H1 (cell line): ENCODE measurements at regions not wholly inside any gene's neighbourhood (a gene's known extent, or its start where the extent isn't known, plus 50 kb on each side); places are given as distances from the start of the nearest gene placed in this dataset.

Experiments used
- CTCF ChIA-PET: fragments of 300-600 bp; sonication (Branson Sonifier 250); formaldehyde crosslinking; loops from one replicate; lab custom pipeline; 2021; ENCODE audit not compliant: partially characterized antibody; lab: Charles Lee
- POLR2A ChIA-PET: fragments of 300-600 bp; sonication (Branson Sonifier 250); formaldehyde crosslinking; loops from one replicate; lab custom pipeline; 2021; ENCODE audit warnings: inconsistent platforms; ENCODE audit not compliant: partially characterized antibody; lab: Charles Lee
- DNase-seq, 2 experiments: peaks; one replicate each; pipeline versions ENCODE4 v3.0.0 to v3.0.0-alpha.2; 2010 to 2022; ENCODE audit warnings: low spot score in 2 of 2, low read depth in 1 of 2, mixed read lengths in 1 of 2
- FAIRE-seq: peaks from 2 replicates; lab custom pipeline; 2011; peaks lifted over from hg19 to GRCh38; lab: Jason Lieb, UNC
- H2AFZ ChIP-seq: 2 replicates; pipeline ENCODE4 v1.8.1; 2012; ENCODE audit warnings: low read length, inconsistent platforms
- H2AK5ac ChIP-seq: 2 replicates; pipeline ENCODE4 v1.6.1; 2013; ENCODE audit warnings: low read depth, low read length
- H2BK120ac ChIP-seq: replicated peaks from 2 replicates; pipeline ENCODE3; 2013; ENCODE audit warnings: low read depth, low read length, inconsistent platforms
- H2BK12ac ChIP-seq: 2 replicates; pipeline ENCODE4 v1.6.1; 2013; ENCODE audit warnings: low read depth, low read length
- H2BK15ac ChIP-seq: 2 replicates; pipeline ENCODE4 v1.6.1; 2013; ENCODE audit warnings: low read length
- H2BK20ac ChIP-seq: 2 replicates; pipeline ENCODE4 v1.6.1; 2013; ENCODE audit warnings: low read length
- H2BK5ac ChIP-seq: 2 replicates; pipeline ENCODE4 v1.6.1; 2013; ENCODE audit warnings: low read depth, low read length
- H3K14ac ChIP-seq: 2 replicates; pipeline ENCODE4 v1.6.1; 2013; ENCODE audit warnings: inconsistent platforms; ENCODE audit not compliant: insufficient read length
- H3K18ac ChIP-seq: 2 replicates; pipeline ENCODE4 v1.6.1; 2013; ENCODE audit warnings: low read length; ENCODE audit errors: extremely low read depth
- H3K23ac ChIP-seq: 2 replicates; pipeline ENCODE4 v1.6.1; 2013; ENCODE audit warnings: inconsistent platforms; ENCODE audit not compliant: insufficient read length
- H3K23me2 ChIP-seq: 2 replicates; pipeline ENCODE4 v1.6.1; 2013; ENCODE audit warnings: low read depth, low read length
- H3K27ac ChIP-seq: 2 replicates; pipeline ENCODE4 v1.6.1; 2011; ENCODE audit warnings: low read depth, low read length, inconsistent platforms
- H3K27me3 ChIP-seq, 4 experiments: replicated peaks in 1 of 4; 1 replicate in 1 of 4; 2 replicates in 3 of 4; pipeline versions ENCODE4 v1.6.1 to v1.8.1; 2011 to 2013; ENCODE audit warnings: low read length in 3 of 4, mild to moderate bottlenecking in 3 of 4, inconsistent platforms in 2 of 4, mixed read lengths in 2 of 4, moderate library complexity in 1 of 4; ENCODE audit not compliant: control insufficient read depth in 3 of 4, insufficient read depth in 3 of 4; ENCODE audit errors: extremely low read depth in 1 of 4
- H3K36me3 ChIP-seq, 4 experiments: 2 replicates each; pipeline versions ENCODE4 v1.6.1 to v1.8.1; 2011 to 2013; ENCODE audit warnings: mild to moderate bottlenecking in 4 of 4, low read length in 3 of 4, moderate library complexity in 2 of 4, control low read depth in 1 of 4, inconsistent platforms in 1 of 4; ENCODE audit not compliant: insufficient read depth in 4 of 4, control insufficient read depth in 2 of 4
- H3K4ac ChIP-seq: replicated peaks from 2 replicates; pipeline ENCODE3; 2013; ENCODE audit warnings: low read length, low read depth, mixed read lengths, inconsistent platforms; ENCODE audit not compliant: insufficient read length
- H3K4me1 ChIP-seq, 4 experiments: replicated peaks in 1 of 4; 1 replicate in 1 of 4; 2 replicates in 3 of 4; pipeline versions ENCODE4 v1.6.1 to v1.8.1; 2011 to 2013; ENCODE audit warnings: low read length in 3 of 4, inconsistent platforms in 2 of 4, mixed read lengths in 1 of 4; ENCODE audit not compliant: insufficient read depth in 4 of 4, control insufficient read depth in 3 of 4
- H3K4me2 ChIP-seq, 2 experiments: 2 replicates each; pipeline versions ENCODE4 v1.6.1 to v1.8.1; 2011 to 2013; ENCODE audit warnings: low read depth in 2 of 2, low read length in 2 of 2, control low read depth in 1 of 2, inconsistent platforms in 1 of 2, mild to moderate bottlenecking in 1 of 2; ENCODE audit not compliant: insufficient read depth in 1 of 2
- H3K4me3 ChIP-seq, 4 experiments: fragments of 200-600, 300-600 bp in 1 of 4; sonication (generic), shearing (Covaris generic), sonication (Bioruptor Twin) in 1 of 4; 2 replicates each; pipeline versions ENCODE4 v1.5.1 to v1.8.1; 2011 to 2016; ENCODE audit warnings: low read length in 4 of 4, low read depth in 3 of 4, control low read depth in 2 of 4, inconsistent platforms in 2 of 4, mild to moderate bottlenecking in 2 of 4, mixed read lengths in 1 of 4, moderate library complexity in 1 of 4; ENCODE audit not compliant: insufficient read depth in 2 of 4; ENCODE audit errors: extremely low read depth in 1 of 4
- H3K56ac ChIP-seq: replicated peaks from 2 replicates; pipeline ENCODE3; 2013; ENCODE audit warnings: low read depth, mild to moderate bottlenecking, mixed read lengths, low read length, inconsistent platforms; ENCODE audit not compliant: insufficient read length
- H3K79me1 ChIP-seq: 2 replicates; pipeline ENCODE4 v1.6.1; 2013; ENCODE audit warnings: low read depth, low read length, control low read depth
- H3K79me2 ChIP-seq, 2 experiments: 2 replicates each; pipeline versions ENCODE4 v1.6.1 to v1.8.1; 2012 to 2013; ENCODE audit warnings: low read length in 2 of 2, mild to moderate bottlenecking in 2 of 2, inconsistent platforms in 1 of 2; ENCODE audit not compliant: insufficient read depth in 2 of 2, control insufficient read depth in 1 of 2
- H3K9ac ChIP-seq, 4 experiments: replicated peaks in 1 of 4; 1 replicate in 1 of 4; 2 replicates in 3 of 4; pipeline versions ENCODE4 v1.6.1 to v1.8.1; 2011 to 2013; ENCODE audit warnings: low read depth in 3 of 4, low read length in 3 of 4, control low read depth in 2 of 4, mild to moderate bottlenecking in 2 of 4, moderate library complexity in 2 of 4, inconsistent platforms in 1 of 4; ENCODE audit errors: extremely low read depth in 1 of 4
- H3K9me3 ChIP-seq, 2 experiments: 2 replicates each; pipeline versions ENCODE4 v1.6.1 to v1.8.1; 2012 to 2013; ENCODE audit warnings: mild to moderate bottlenecking in 2 of 2, moderate library complexity in 2 of 2, control low read depth in 1 of 2, inconsistent platforms in 1 of 2, low read depth in 1 of 2, low read length in 1 of 2, mixed read lengths in 1 of 2; ENCODE audit not compliant: insufficient read depth in 2 of 2
- H4K20me1 ChIP-seq, 2 experiments: replicated peaks in 1 of 2; 2 replicates each; pipeline versions ENCODE3 to v1.8.1; 2011 to 2013; ENCODE audit warnings: inconsistent platforms in 2 of 2, low read length in 2 of 2, mild to moderate bottlenecking in 1 of 2; ENCODE audit not compliant: insufficient read depth in 2 of 2, control insufficient read depth in 1 of 2
- H4K5ac ChIP-seq: 2 replicates; pipeline ENCODE4 v1.6.1; 2013; ENCODE audit warnings: low read length, low read depth, mixed read lengths, inconsistent platforms; ENCODE audit not compliant: insufficient read length
- H4K8ac ChIP-seq: 2 replicates; pipeline ENCODE4 v1.8.0; 2013; ENCODE audit warnings: mild to moderate bottlenecking, moderate library complexity, low read length, inconsistent platforms; ENCODE audit not compliant: insufficient read depth; ENCODE audit errors: extremely low read depth
- H4K91ac ChIP-seq: replicated peaks from 2 replicates; pipeline ENCODE3; 2013; ENCODE audit warnings: low read length, mixed read lengths, inconsistent platforms; ENCODE audit not compliant: insufficient read length
- ATF3 ChIP-seq: IDR thresholded peaks from 2 replicates; pipeline ENCODE4 v1.6.1; 2011; ENCODE audit warnings: low read depth, mild to moderate bottlenecking, low read length; ENCODE audit not compliant: insufficient read depth
- BCL11A ChIP-seq, 2 experiments: IDR thresholded peaks; one replicate each; pipeline ENCODE4 v1.6.1; 2011; ENCODE audit warnings: low read depth in 2 of 2, low read length in 2 of 2, mild to moderate bottlenecking in 2 of 2
- EP300 ChIP-seq, 2 experiments: IDR thresholded peaks; 1 replicate in 1 of 2; 2 replicates in 1 of 2; pipeline ENCODE4 v1.6.1; 2011 to 2012; ENCODE audit warnings: low read depth in 2 of 2, low read length in 2 of 2, mild to moderate bottlenecking in 2 of 2, borderline replicate concordance in 1 of 2, inconsistent platforms in 1 of 2, moderate library complexity in 1 of 2
- MAFK ChIP-seq: IDR thresholded peaks from 2 replicates; pipeline ENCODE4 v1.6.1; 2012; ENCODE audit warnings: low read depth, mild to moderate bottlenecking, improper control_type of control experiment, low read length
- MAX ChIP-seq: IDR thresholded peaks from 2 replicates; pipeline ENCODE4 v1.6.1; 2012; ENCODE audit warnings: inconsistent platforms
- NRF1 ChIP-seq: IDR thresholded peaks from 2 replicates; pipeline ENCODE4 v1.6.1; 2011; ENCODE audit warnings: mild to moderate bottlenecking, low read depth, low read length, improper control_type of control experiment
- POU5F1 ChIP-seq: IDR thresholded peaks from 2 replicates; pipeline ENCODE4 v1.6.1; 2011; ENCODE audit warnings: low read depth, mild to moderate bottlenecking, low read length, moderate library complexity
- RFX5 ChIP-seq: IDR thresholded peaks from 2 replicates; pipeline ENCODE4 v1.6.1; 2011; ENCODE audit warnings: low read depth, low read length, improper control_type of control experiment, borderline replicate concordance
- SP4 ChIP-seq: IDR thresholded peaks from 2 replicates; pipeline ENCODE4 v1.6.1; 2012; ENCODE audit warnings: low read length, inconsistent platforms
- SUZ12 ChIP-seq: fragments of 200-600 bp; sonication (generic); IDR thresholded peaks from 2 replicates; pipeline ENCODE4 v1.6.1; 2012; ENCODE audit warnings: mild to moderate bottlenecking, inconsistent platforms, low read length, moderate library complexity, mixed read lengths
- TBP ChIP-seq: IDR thresholded peaks from 2 replicates; pipeline ENCODE4 v1.6.1; 2011; ENCODE audit warnings: low read depth, low read length, improper control_type of control experiment
- WGBS, 2 experiments: shearing (Covaris generic) in 1 of 2; methylation state at CpG; one replicate each; pipeline versions ENCODE4 v1.1.6 to v1.1.7; 2013 to 2015; ENCODE audit warnings: low lambda C conversion rate in 2 of 2, mixed read lengths in 2 of 2, inconsistent platforms in 1 of 2, low coverage in 1 of 2, missing lambda C conversion rate in 1 of 2; ENCODE audit not compliant: insufficient replicate concordance in 2 of 2, insufficient coverage in 1 of 2, insufficient read length in 1 of 2; ENCODE audit errors: extremely low coverage in 1 of 2, missing lambda C conversion rate in 1 of 2; 5-methylcytosine and 5-hydroxymethylcytosine counted together

- no peak overlapping the region; a peak in 1 of 4 replicates for H3K4me2 ChIP-seq
- POLR2A ChIA-PET, result no interaction called here
- no peak for TF ChIP-seq TBP
- TF ChIP-seq MAFK, result no peak
- no peak for TF ChIP-seq SP4
- TF ChIP-seq EP300 (IDR thresholded peaks at IDR 0.05; ENCODE audit: borderline replicate concordance in 1 of 2, low read depth in 2 of 2, low read length in 2 of 2), result no peak
- TF ChIP-seq BCL11A (IDR thresholded peaks at IDR 0.05; ENCODE audit: low read depth in 2 of 2, low read length in 2 of 2), result no peak
- no peak for TF ChIP-seq RFX5
- no peak for TF ChIP-seq POU5F1
- no peak for TF ChIP-seq ATF3
- no peak for TF ChIP-seq SUZ12
- TF ChIP-seq NRF1, result no peak
- TF ChIP-seq MAX, result no peak
Measured at GRCh38 chr17:72386619-72387237, 265.9 kb downstream of the SOX9 start.

More at GRCh38 chr17:72386619-72387237, 265.9 kb downstream of the SOX9 start:
- H3K9me3 ChIP-seq, result no peaks in the 10 kb centered on the region
- CTCF ChIA-PET, result no interaction called here
- H2BK12ac ChIP-seq, result no peak overlapping the region
- FAIRE-seq (no peak), DNase-seq (no peak)
- no peak overlapping the region for H3K14ac ChIP-seq
- H3K18ac ChIP-seq, result no peak overlapping the region
- no peak overlapping the region for H3K27ac ChIP-seq
- no peak overlapping the region for H2AK5ac ChIP-seq
- WGBS, 2 experiments, result 77% methylated on average over 5 of the region's 5 CpGs; no CpG with 5 or more reads in 1 of the 2 experiments
- no peak overlapping the region for H2BK120ac ChIP-seq
- no peak overlapping the region for H2BK15ac ChIP-seq
- no peak overlapping the region for H4K5ac ChIP-seq
- no peak overlapping the region for H3K4ac ChIP-seq
- H3K4me1 ChIP-seq, result peaks cover 2 to 14% (median 6%) of the 10 kb centered on the region in 4 experiments
- H3K79me2 ChIP-seq, result no peaks in the 10 kb centered on the region
- no peak overlapping the region for H4K91ac ChIP-seq
- no peak overlapping the region for H3K9ac ChIP-seq
- H3K56ac ChIP-seq, result no peak overlapping the region
- H4K8ac ChIP-seq, result no peak overlapping the region
- H2BK20ac ChIP-seq, result no peak overlapping the region
- H3K36me3 ChIP-seq, result no peaks in the 10 kb centered on the region
- 0 out of 2 replicates have a peak, but pooled peaks cover 2% of the 10 kb centered on the region for H3K23me2 ChIP-seq
- H4K20me1 ChIP-seq, result no peaks in the 10 kb centered on the region
- no peak overlapping the region for H2BK5ac ChIP-seq
- H3K23ac ChIP-seq, result no peak overlapping the region
- H3K4me3 ChIP-seq, result no peak overlapping the region
- H3K27me3 ChIP-seq, result peaks cover 0 to 7% (median 1%) of the 10 kb centered on the region in 4 experiments; a peak in 4 of 7 replicates
- no peak overlapping the region for H2AFZ ChIP-seq
- H3K79me1 ChIP-seq, result no peaks in the 10 kb centered on the region
